A549 (cell line): ENCODE measurements at regions not wholly inside any gene's neighbourhood (a gene's known extent, or its start where the extent isn't known, plus 50 kb on each side); places are given as distances from the start of the nearest gene placed in this dataset.

Experiments used
- CHD2 ChIP-seq: fragments of 150-350 bp; IDR thresholded peaks from 2 replicates; pipeline ENCODE4 v1.6.1; 2014; ENCODE audit warnings: low read length; ENCODE audit not compliant: partially characterized antibody
- ELK1 ChIP-seq: fragments of 150-350 bp; IDR thresholded peaks from 2 replicates; pipeline ENCODE4 v1.6.1; 2014; ENCODE audit warnings: low read depth, mild to moderate bottlenecking, low read length
- MAX ChIP-seq: IDR thresholded peaks from 2 replicates; pipeline ENCODE4 v1.6.1; 2012
- NR3C1 ChIP-seq: fragments of >200 bp; sonication (Bioruptor Twin); formaldehyde crosslinking; IDR thresholded peaks from 3 replicates; pipeline ENCODE4 v1.6.1; 2017
- POLR2A ChIP-seq: IDR thresholded peaks from 2 replicates; pipeline ENCODE4 v1.6.1; 2012; ENCODE audit warnings: mild to moderate bottlenecking, low read length
- USF2 ChIP-seq: fragments of 450-650 bp; IDR thresholded peaks from 2 replicates; pipeline ENCODE4 v1.6.1; 2014; ENCODE audit warnings: antibody characterized with exemption

- TF ChIP-seq POLR2A (no peak), ELK1 (no peak), NR3C1 (no peak), MAX (no peak), USF2 (no peak), CHD2 (no peak)
Measured at GRCh38 chr5:101292199-101292598, 389.1 kb upstream of the ST8SIA4 start.
